GM21423 (cell line): ENCODE measurements at regions not wholly inside any gene's neighbourhood (a gene's known extent, or its start where the extent isn't known, plus 50 kb on each side); places are given as distances from the start of the nearest gene placed in this dataset.
"Not testable (repeated sequence)": the region's sequence is repeated elsewhere in the genome, so short reads cannot be mapped to it uniquely, and the experiment has no call there.

Source experiments
- ATAC-seq: cut with Tn5 transposase; IDR thresholded peaks from one replicate; pipeline ENCODE4 v1.9.1; 2021; ENCODE audit warnings: mild to moderate bottlenecking, moderate library complexity; ENCODE audit not compliant: unreplicated experiment

- ATAC-seq = no peak
Observed at GRCh38 chr11:122405547-122406341, 249.8 kb upstream of the UBASH3B start.

DNA sequence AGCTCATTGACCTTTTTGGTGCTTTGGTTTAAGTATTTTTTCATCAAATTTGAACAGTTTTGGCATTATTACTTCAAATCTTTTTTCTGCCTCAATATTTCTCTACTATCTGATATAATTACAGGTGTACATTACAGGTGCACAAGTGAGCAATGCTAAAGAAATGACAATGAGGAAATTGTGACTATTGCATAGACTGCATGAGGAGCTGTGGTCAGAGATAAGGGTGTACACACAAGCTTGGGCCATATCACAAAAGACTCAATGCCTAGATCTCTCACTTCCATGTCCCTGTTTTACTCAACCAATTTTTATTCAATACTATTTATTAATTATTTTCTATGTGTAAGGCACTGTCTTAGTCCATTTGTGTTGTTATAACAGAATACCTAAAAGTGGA, 251.0 kb upstream of the UBASH3B start:
- no peak for ATAC-seq

- ATAC-seq = not testable (repeated sequence)
Observed at GRCh38 chr11:122401581-122401980, 253.9 kb upstream of the UBASH3B start.

GRCh38 chr11:122399375-122399774, 256.1 kb upstream of the UBASH3B start:
- ATAC-seq = peak; percentile 65

- no peak for ATAC-seq
Observed at GRCh38 chr11:122398851-122399250, 256.7 kb upstream of the UBASH3B start.

DNA sequence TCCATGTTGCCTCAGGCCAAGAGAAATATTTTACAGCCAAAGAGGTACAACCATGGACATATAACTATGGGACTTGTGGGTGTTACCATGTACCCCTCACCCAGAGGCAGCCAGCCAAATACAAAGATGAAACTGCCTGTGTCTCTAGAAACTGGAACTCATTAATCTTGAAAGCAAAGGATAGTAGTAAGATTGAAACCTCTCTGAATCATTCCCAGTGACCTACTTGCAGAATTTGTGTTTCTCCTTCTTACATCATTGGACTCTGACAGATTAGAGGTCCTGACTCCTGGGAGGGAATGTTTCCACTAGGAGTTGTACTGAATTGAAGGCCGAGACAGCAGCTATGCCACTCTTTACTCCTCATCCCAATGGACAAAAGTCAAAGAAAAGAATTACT, 257.4 kb upstream of the UBASH3B start:
- ATAC-seq = no peak

DNA sequence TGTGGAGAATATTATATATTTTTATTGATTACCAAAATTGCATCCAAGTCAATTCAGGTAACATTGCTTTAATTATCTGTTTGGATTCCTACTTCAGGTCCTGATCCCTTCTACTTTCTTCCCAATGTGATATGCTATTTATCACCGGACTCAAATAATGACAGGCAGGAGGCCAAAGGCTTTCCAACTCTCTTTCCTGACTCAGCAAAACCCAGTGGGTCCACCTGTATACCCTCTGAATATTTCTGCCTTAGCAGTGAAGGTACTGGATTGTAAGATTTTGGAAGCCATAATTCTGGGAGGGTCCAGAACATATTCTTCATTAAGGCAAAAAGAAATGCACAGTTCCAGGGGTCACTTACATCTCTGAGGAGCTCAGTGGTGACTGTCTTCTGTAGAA, 260.2 kb upstream of the UBASH3B start:
- ATAC-seq = no peak

DNA sequence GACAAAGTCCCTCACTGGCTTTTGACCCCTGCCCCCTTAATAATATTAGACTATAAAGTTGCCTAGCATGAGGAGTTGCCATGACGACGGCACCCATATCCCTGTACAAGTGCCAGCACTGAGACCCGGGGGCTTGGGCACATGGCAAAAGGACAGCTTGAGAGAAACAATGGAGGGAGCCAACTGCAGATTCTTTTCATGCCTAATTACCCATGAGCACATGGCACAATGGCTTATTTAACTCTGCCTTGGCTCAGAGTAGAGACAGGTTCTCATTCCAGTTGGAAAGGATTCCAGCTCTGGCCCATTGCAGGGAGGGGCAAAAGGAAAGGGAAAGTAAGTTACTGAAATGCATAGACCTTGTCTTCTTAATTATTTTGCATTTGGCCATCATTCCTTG, 261.2 kb upstream of the UBASH3B start:
- ATAC-seq = no peak

- ATAC-seq = no peak
Observed at GRCh38 chr11:122393209-122393860, 262.2 kb upstream of the UBASH3B start.

DNA sequence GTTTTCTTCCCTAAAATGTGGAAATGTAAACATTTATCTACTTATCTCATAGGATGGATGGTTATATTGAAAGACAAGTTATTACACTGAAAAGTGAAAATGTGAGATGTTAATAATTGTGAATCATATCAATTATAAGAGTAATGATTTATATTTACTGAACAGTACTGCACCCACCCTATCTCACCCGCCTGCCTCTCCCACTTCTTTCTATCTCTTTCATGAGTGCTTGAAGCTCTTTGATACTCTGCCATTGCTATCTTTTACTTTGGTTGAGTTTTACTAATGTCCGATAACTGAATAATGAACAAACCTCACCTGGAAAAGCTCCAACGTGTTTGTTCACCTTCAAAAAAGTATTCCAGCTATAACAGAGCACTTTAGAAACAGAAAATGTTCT, 263.0 kb upstream of the UBASH3B start:
- ATAC-seq = no peak

- ATAC-seq = no peak
Observed at GRCh38 chr11:122391049-122391448, 264.5 kb upstream of the UBASH3B start.

- no peak for ATAC-seq
Observed at GRCh38 chr11:122383186-122383585, 267.2 kb upstream of the BLID start.

DNA sequence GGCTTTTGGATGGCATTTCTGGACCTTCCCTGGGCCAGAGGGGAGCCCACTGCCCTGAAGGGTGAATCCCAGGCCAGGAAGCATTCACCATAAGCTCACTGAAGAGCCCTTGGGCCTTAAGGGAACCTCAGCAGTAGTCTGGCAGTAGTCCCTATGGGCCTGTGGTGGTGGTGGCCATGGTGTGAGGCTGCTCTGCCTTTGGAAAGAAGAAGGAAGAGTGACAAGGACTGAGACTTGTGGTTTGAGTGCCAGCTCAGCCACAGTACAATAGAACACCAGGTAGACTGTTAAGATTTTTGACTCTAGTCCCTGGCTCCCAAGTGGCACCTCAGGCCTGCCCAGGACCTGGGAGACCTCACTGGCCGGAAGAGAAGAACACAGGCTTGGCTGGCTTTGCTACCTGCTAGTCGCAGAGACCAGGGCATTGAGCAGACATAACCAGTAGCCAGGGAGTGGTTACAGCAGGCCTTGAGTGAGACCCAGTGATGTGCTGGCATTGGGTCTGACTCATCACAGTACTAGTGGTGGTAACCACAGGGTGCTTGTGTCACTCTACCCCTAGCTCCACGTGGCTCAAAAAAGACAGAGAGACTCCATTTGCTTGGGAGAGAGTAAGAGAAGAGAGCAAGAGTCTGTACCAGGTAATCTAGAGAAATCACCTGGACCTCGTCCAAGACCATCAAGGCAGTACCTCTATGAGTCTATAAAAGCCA, 259.8 kb upstream of the BLID start:
- peak; percentile 56 for ATAC-seq

GRCh38 chr11:122368796-122369195, 252.8 kb upstream of the BLID start:
- no peak for ATAC-seq

DNA sequence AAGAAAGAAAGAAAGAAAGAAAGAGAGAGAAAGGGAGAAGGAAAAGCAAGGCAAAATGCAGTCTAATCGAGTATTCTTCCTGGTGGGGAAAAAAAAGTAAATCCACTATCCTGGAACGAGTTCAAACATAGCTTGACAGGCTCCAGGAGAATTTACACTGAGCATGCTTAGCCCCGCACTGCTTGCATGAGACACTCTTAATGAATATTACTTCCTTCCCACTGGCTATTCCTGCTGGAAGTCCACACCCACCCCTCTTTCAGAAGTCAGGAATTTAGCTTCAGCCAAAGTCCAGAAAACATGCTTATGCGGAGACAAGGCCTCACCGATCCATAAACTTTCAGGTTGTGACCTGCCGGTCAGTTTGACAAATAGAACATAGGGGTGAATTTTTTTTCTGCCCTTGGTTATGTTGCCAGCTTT, 251.8 kb upstream of the BLID start:
- no peak for ATAC-seq

DNA sequence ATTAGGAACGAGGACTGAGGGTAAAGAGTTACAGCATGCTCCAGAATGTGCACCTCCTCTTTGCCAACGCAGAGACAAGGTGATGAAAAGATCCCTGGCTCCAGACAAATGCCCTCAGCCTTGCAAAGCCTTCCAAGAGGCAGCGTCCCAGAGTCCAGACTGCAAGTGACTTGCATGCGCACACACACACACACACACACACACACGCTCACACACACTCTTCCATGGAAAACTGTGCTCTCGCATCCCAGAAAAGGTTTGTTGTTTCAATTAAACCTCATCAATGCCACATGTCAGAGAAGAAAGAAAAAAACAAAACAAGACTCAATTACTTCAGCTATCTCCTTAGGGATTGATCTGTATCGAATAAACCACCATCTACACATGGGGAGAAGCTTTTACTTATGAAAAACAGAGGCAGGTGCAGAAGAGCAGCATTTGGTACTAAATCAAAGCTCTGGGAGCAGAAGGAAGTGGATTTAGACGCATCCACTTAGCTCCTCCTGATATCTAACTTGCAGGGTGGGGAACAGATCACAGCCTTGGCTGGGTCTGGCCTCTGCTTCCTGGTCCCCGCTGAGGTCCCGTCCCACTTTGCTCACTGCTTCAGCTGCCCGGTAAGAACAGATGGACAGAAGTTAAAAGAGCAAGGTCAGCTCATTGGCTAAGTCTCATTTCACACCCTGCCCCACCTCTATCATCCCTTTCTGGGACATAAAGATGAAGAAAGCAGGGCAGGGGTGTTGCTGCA, 249.8 kb upstream of the BLID start:
- ATAC-seq = no peak

- no peak for ATAC-seq
Observed at GRCh38 chr11:122363296-122363695, 247.3 kb upstream of the BLID start.

GRCh38 chr11:122362381-122362780, 246.4 kb upstream of the BLID start:
- ATAC-seq = no peak

- ATAC-seq = no peak
Observed at GRCh38 chr11:122360875-122361274, 244.9 kb upstream of the BLID start.

DNA sequence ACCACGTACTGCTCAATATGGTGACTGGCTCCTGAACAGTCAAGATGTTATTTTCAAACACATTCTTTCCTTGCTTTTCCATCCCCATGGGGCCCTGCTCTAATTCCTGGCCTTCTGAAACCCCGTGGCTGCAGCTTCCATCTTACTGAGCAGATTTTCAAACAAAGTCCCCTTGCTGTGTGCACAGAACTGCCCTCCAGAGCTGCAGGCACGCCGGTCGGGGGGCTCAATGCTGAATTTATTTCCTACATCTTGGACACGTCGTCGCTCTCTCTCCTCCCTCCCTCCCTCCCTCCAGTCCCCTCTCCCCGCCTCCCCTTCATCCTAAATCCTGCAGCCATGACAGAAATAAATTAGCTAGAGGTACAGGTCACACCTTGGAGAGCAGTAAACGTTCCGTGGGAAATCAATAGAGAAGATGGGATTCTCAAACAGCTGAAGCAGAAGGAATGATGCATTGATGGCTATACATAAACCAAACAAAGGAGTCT, 243.1 kb upstream of the BLID start:
- ATAC-seq = no peak

GRCh38 chr11:122358292-122358691, 242.3 kb upstream of the BLID start:
- no peak for ATAC-seq
